Vagina (tissue), 2 donors: ENCODE measurements at regions not wholly inside any gene's neighbourhood (a gene's known extent, or its start where the extent isn't known, plus 50 kb on each side); places are given as distances from the start of the nearest gene placed in this dataset.

Source experiments
- DNase-seq, 2 donors: peaks; one replicate each; pipeline ENCODE4 v3.0.0-alpha.2; 2017; ENCODE audit errors: extremely low spot score in 2 of 2
- H3K27ac ChIP-seq: fragments of 200-600 bp; sonication (generic); one replicate; pipeline ENCODE4 v1.5.1; 2019
- H3K27me3 ChIP-seq: fragments of 200-600 bp; sonication (generic); one replicate; pipeline ENCODE4 v1.5.1; 2019
- H3K36me3 ChIP-seq, 2 donors: fragments of 200-600 bp; sonication (generic); one replicate each; pipeline ENCODE4 v1.5.1; 2017 to 2019
- H3K4me1 ChIP-seq: fragments of 200-600 bp; sonication (generic); one replicate; pipeline ENCODE4 v1.5.1; 2019
- H3K4me3 ChIP-seq, 2 donors: fragments of 200-600 bp; sonication (generic); 1 replicate in 1 of 2; 2 replicates in 1 of 2; pipeline ENCODE4 v1.5.1; 2016 to 2019
- H3K9me3 ChIP-seq: fragments of 200-600 bp; sonication (generic); one replicate; pipeline ENCODE4 v1.5.1; 2019
- CTCF ChIP-seq, 3 experiments: fragments of 450-650 bp in 2 of 3; fragments of 200-600 bp in 1 of 3; sonication (generic) in 1 of 3; IDR thresholded peaks; one replicate each; pipeline ENCODE4 v1.5.1; 2017 to 2019; ENCODE audit warnings: antibody characterized with exemption in 3 of 3, mild to moderate bottlenecking in 2 of 3, moderate library complexity in 2 of 3
- POLR2A ChIP-seq, 2 donors: fragments of 450-650 bp; IDR thresholded peaks; one replicate each; pipeline ENCODE4 v1.6.1; 2017; ENCODE audit warnings: antibody characterized with exemption in 2 of 2, mild to moderate bottlenecking in 2 of 2, moderate library complexity in 2 of 2
- POLR2AphosphoS5 ChIP-seq, 2 donors: sonication (generic); formaldehyde crosslinking; IDR thresholded peaks; one replicate each; pipeline ENCODE4 v1.9.0; 2017; ENCODE audit warnings: antibody characterized with exemption in 2 of 2, mild to moderate bottlenecking in 2 of 2, low read depth in 1 of 2; ENCODE audit not compliant: insufficient read depth in 1 of 2
- intact Hi-C: fragments of 100-400 bp; cut with DNase I; formaldehyde crosslinking; loops from one replicate; pipeline ENCODE4 v1.15.1; 2023

GRCh38 chr2:217570394-217570793, 432.4 kb downstream of the TNS1 start:
- Histone ChIP-seq H3K27ac (no peak overlapping the region), H3K4me3 (no peak overlapping the region), H3K4me1 (no peaks in the 10 kb centered on the region), H3K27me3 (no peaks in the 10 kb centered on the region), H3K36me3 (no peaks in the 10 kb centered on the region), H3K9me3 (no peaks in the 10 kb centered on the region)
- TF ChIP-seq CTCF (IDR thresholded peaks at IDR 0.05), result no peak
- no peak for TF ChIP-seq POLR2AphosphoS5 (IDR thresholded peaks at IDR 0.05; ENCODE audit: insufficient read depth in 1 of 2, low read depth in 1 of 2)
- TF ChIP-seq POLR2A (IDR thresholded peaks at IDR 0.05), result no peak
- intact Hi-C loops, result no loop called here
- no peak for DNase-seq

GRCh38 chr2:217568289-217568971, 434.4 kb downstream of the TNS1 start:
- TF ChIP-seq CTCF (IDR thresholded peaks at IDR 0.05) (no peak), POLR2AphosphoS5 (IDR thresholded peaks at IDR 0.05; ENCODE audit: insufficient read depth in 1 of 2, low read depth in 1 of 2) (no peak), POLR2A (IDR thresholded peaks at IDR 0.05) (no peak)
- H3K9me3 ChIP-seq, result no peaks in the 10 kb centered on the region

GRCh38 chr2:217563565-217563964, 439.2 kb downstream of the TNS1 start:
- intact Hi-C loops, result no loop called here
- Histone ChIP-seq H3K4me3 (no peak overlapping the region), H3K36me3 (no peaks in the 10 kb centered on the region), H3K27ac (no peak overlapping the region), H3K27me3 (no peaks in the 10 kb centered on the region), H3K9me3 (no peaks in the 10 kb centered on the region), H3K4me1 (no peaks in the 10 kb centered on the region)
- no peak for DNase-seq
- TF ChIP-seq POLR2A (IDR thresholded peaks at IDR 0.05) (no peak), POLR2AphosphoS5 (IDR thresholded peaks at IDR 0.05; ENCODE audit: insufficient read depth in 1 of 2, low read depth in 1 of 2) (no peak), CTCF (IDR thresholded peaks at IDR 0.05) (no peak)

More at GRCh38 chr2:217568289-217568971, 434.4 kb downstream of the TNS1 start:
- Histone ChIP-seq H3K4me3 (no peak overlapping the region), H3K27ac (no peak overlapping the region), H3K36me3 (no peaks in the 10 kb centered on the region), H3K27me3 (no peaks in the 10 kb centered on the region), H3K4me1 (no peaks in the 10 kb centered on the region)
- intact Hi-C loops, result no loop called here
- DNase-seq, result no peak

- intact Hi-C loops, result no loop called here
- no peak overlapping the region for H3K27ac ChIP-seq
- DNase-seq, result no peak
- no peaks in the 10 kb centered on the region for H3K4me1 ChIP-seq
- no peaks in the 10 kb centered on the region for H3K9me3 ChIP-seq
- H3K4me3 ChIP-seq, result no peak overlapping the region
- no peaks in the 10 kb centered on the region for H3K36me3 ChIP-seq
- H3K27me3 ChIP-seq, result no peaks in the 10 kb centered on the region
- TF ChIP-seq POLR2A (IDR thresholded peaks at IDR 0.05) (no peak), CTCF (IDR thresholded peaks at IDR 0.05) (no peak), POLR2AphosphoS5 (IDR thresholded peaks at IDR 0.05; ENCODE audit: insufficient read depth in 1 of 2, low read depth in 1 of 2) (no peak)
Observed at GRCh38 chr2:217562871-217563480, 439.8 kb downstream of the TNS1 start.

- Histone ChIP-seq H3K36me3 (no peaks in the 10 kb centered on the region), H3K9me3 (no peaks in the 10 kb centered on the region), H3K27me3 (no peaks in the 10 kb centered on the region), H3K4me3 (no peak overlapping the region), H3K27ac (no peak overlapping the region), H3K4me1 (peaks cover 22% of the 10 kb centered on the region)
- no peak for TF ChIP-seq POLR2AphosphoS5 (IDR thresholded peaks at IDR 0.05; ENCODE audit: insufficient read depth in 1 of 2, low read depth in 1 of 2)
- no peak for TF ChIP-seq POLR2A (IDR thresholded peaks at IDR 0.05)
- no peak for TF ChIP-seq CTCF (IDR thresholded peaks at IDR 0.05)
- no peak for DNase-seq
- intact Hi-C loops, result no loop called here
Observed at GRCh38 chr2:217559084-217559483, 443.7 kb downstream of the TNS1 start.
